Prostate gland (tissue), 2 donors: ENCODE measurements at regions not wholly inside any gene's neighbourhood (a gene's known extent, or its start where the extent isn't known, plus 50 kb on each side); places are given as distances from the start of the nearest gene placed in this dataset.

Experiments
- DNase-seq: peaks from one replicate; pipeline ENCODE4 v3.0.0-alpha.2; 2019; ENCODE audit warnings: low spot score
- H3K27ac ChIP-seq, 2 donors: fragments of 200-600 bp; sonication (generic); 2 replicates each; pipeline ENCODE4 v1.5.1; 2017 to 2019
- H3K27me3 ChIP-seq: fragments of 200-600 bp; sonication (generic); replicated peaks from 2 replicates; pipeline ENCODE4 v1.5.1; 2019; ENCODE audit not compliant: insufficient read depth
- H3K36me3 ChIP-seq, 2 donors: fragments of 200-600 bp; sonication (generic); 1 replicate in 1 of 2; 2 replicates in 1 of 2; pipeline versions ENCODE4 v1.5.1 to v1.8.1; 2017 to 2019
- H3K4me1 ChIP-seq: fragments of 200-600 bp; sonication (generic); replicated peaks from 2 replicates; pipeline ENCODE4 v1.5.1; 2019
- H3K4me3 ChIP-seq, 2 donors: fragments of 200-600 bp; sonication (generic); 2 replicates each; pipeline ENCODE4 v1.5.1; 2017 to 2019
- H3K9me3 ChIP-seq: fragments of 200-600 bp; sonication (generic); 2 replicates; pipeline ENCODE4 v1.5.1; 2017
- POLR2A ChIP-seq: fragments of 450-650 bp; IDR thresholded peaks from one replicate; pipeline ENCODE4 v1.6.1; 2016; ENCODE audit warnings: antibody characterized with exemption, mild to moderate bottlenecking
- POLR2AphosphoS5 ChIP-seq: sonication (generic); formaldehyde crosslinking; IDR thresholded peaks from one replicate; pipeline ENCODE4 v1.6.1; 2017; ENCODE audit warnings: antibody characterized with exemption
- WGBS: methylation state at CpG from one replicate; pipeline ENCODE4 v1.1.5; 2018; 5-methylcytosine and 5-hydroxymethylcytosine counted together
- intact Hi-C: fragments of 100-400 bp; cut with DNase I; formaldehyde crosslinking; loops from one replicate; pipeline ENCODE4 v1.14.2; 2022
- TF ChIP-seq, protein P1 (sequence below), 4 experiments: fragments of 200-600 bp in 2 of 4; fragments of 450-650 bp in 2 of 4; sonication (generic) in 2 of 4; IDR thresholded peaks; 1 replicate in 3 of 4; 2 replicates in 1 of 4; pipeline ENCODE4 v1.5.1; 2016 to 2019; ENCODE audit warnings: antibody characterized with exemption in 4 of 4, mild to moderate bottlenecking in 2 of 4, moderate library complexity in 2 of 4

GRCh38 chr1:209382231-209383100 is 201.0 kb upstream of the CAMK1G start:
- no peaks in the 10 kb centered on the region for H3K36me3 ChIP-seq
- peak overlapping the region; percentile 52 to 68 for H3K27ac ChIP-seq
- no peak for DNase-seq
- H3K4me3 ChIP-seq, result no peak overlapping the region
- H3K27me3 ChIP-seq, result no peaks in the 10 kb centered on the region
- no peaks in the 10 kb centered on the region for H3K9me3 ChIP-seq
- intact Hi-C loops, result no loop called here
- TF ChIP-seq POLR2AphosphoS5 (no peak), POLR2A (no peak)
- TF ChIP-seq, protein P1, sequence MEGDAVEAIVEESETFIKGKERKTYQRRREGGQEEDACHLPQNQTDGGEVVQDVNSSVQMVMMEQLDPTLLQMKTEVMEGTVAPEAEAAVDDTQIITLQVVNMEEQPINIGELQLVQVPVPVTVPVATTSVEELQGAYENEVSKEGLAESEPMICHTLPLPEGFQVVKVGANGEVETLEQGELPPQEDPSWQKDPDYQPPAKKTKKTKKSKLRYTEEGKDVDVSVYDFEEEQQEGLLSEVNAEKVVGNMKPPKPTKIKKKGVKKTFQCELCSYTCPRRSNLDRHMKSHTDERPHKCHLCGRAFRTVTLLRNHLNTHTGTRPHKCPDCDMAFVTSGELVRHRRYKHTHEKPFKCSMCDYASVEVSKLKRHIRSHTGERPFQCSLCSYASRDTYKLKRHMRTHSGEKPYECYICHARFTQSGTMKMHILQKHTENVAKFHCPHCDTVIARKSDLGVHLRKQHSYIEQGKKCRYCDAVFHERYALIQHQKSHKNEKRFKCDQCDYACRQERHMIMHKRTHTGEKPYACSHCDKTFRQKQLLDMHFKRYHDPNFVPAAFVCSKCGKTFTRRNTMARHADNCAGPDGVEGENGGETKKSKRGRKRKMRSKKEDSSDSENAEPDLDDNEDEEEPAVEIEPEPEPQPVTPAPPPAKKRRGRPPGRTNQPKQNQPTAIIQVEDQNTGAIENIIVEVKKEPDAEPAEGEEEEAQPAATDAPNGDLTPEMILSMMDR (IDR thresholded peaks at IDR 0.05), result no peak
- H3K4me1 ChIP-seq, result no peaks in the 10 kb centered on the region
- WGBS, result 10% methylated on average over 3 of the region's 3 CpGs

DNA sequence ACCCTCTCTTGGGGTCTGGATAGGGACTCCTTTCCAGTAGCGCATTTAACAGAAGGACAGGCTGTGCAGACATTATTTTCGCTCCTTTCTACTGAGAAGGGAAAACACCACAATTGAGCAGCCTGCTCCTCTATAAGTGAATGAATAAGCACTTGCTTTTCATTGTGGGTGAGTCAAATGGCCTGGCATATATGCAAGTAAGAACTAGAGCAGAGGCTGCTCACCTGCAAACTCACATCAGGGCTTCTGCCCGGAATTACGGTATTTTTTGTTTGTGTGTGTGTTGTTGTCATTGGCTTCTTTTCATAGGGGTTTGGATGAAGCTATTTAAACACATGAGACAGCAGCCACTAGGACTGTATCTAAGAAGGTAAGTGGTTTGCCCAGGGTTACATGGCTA is 200.1 kb upstream of the CAMK1G start:
- Histone ChIP-seq H3K27ac (peak overlapping the region; percentile 52 to 68), H3K36me3 (no peaks in the 10 kb centered on the region), H3K4me3 (peak overlapping the region; percentile 9 to 13), H3K9me3 (no peaks in the 10 kb centered on the region), H3K4me1 (no peaks in the 10 kb centered on the region), H3K27me3 (no peaks in the 10 kb centered on the region)
- peak; percentile 45 for DNase-seq
- 34% methylated on average over 4 of the region's 4 CpGs for WGBS
- TF ChIP-seq POLR2A, result no peak
- TF ChIP-seq, protein P1 (IDR thresholded peaks at IDR 0.05), result no peak
- no peak for TF ChIP-seq POLR2AphosphoS5
- intact Hi-C loops, result no loop called here

- Histone ChIP-seq H3K4me1 (no peaks in the 10 kb centered on the region), H3K4me3 (no peak overlapping the region), H3K9me3 (no peaks in the 10 kb centered on the region), H3K27ac (peak overlapping the region; percentile 52 to 68), H3K27me3 (no peaks in the 10 kb centered on the region), H3K36me3 (no peaks in the 10 kb centered on the region)
- TF ChIP-seq POLR2A (no peak), POLR2AphosphoS5 (no peak)
- TF ChIP-seq, protein P1 (IDR thresholded peaks at IDR 0.05), result no peak
- intact Hi-C loops, result no loop called here
- peak; percentile 57 for DNase-seq
- 42% methylated on average over 5 of the region's 5 CpGs for WGBS
Measured at GRCh38 chr1:209383907-209384709, 199.4 kb upstream of the CAMK1G start.

GRCh38 chr1:209384710-209385550 is 198.6 kb upstream of the CAMK1G start:
- H3K9me3 ChIP-seq, result no peaks in the 10 kb centered on the region
- no peaks in the 10 kb centered on the region for H3K4me1 ChIP-seq
- H3K27ac ChIP-seq, result peak overlapping the region in 1 of 2 donors; percentile 20
- intact Hi-C loops, result no loop called here
- H3K4me3 ChIP-seq, result no peak overlapping the region
- TF ChIP-seq POLR2AphosphoS5 (no peak), POLR2A (no peak)
- TF ChIP-seq, protein P1 (IDR thresholded peaks at IDR 0.05), result no peak
- no peaks in the 10 kb centered on the region for H3K27me3 ChIP-seq
- WGBS, result 78% methylated on average over 2 of the region's 2 CpGs
- H3K36me3 ChIP-seq, result no peaks in the 10 kb centered on the region
- no peak for DNase-seq
